GM23338 (cell line): ENCODE measurements at regions not wholly inside any gene's neighbourhood (a gene's known extent, or its start where the extent isn't known, plus 50 kb on each side); places are given as distances from the start of the nearest gene placed in this dataset.

ENCODE experiments used
- ATAC-seq: fragments of 200-7000 bp; cut with Tn5 transposase; 3 replicates; pipeline ENCODE4 v1.9.1; 2020
- DNase-seq: peaks from one replicate; pipeline ENCODE4 v3.0.0-alpha.2; 2015; ENCODE audit warnings: low spot score
- H2AFZ ChIP-seq: fragments of 200-600 bp; sonication (generic); 2 replicates; pipeline ENCODE4 v1.8.0; 2016; ENCODE audit warnings: antibody characterized with exemption, mild to moderate bottlenecking, moderate library complexity
- H3F3A ChIP-seq: fragments of 200-600 bp; sonication (generic); replicated peaks from 2 replicates; pipeline ENCODE4 v1.8.0; 2017; ENCODE audit warnings: antibody characterized with exemption, mixed run types, low read depth
- H3K27ac ChIP-seq: fragments of 200-600 bp; sonication (generic); 2 replicates; pipeline ENCODE4 v1.6.1; 2016; ENCODE audit warnings: low read depth
- H3K27me3 ChIP-seq: fragments of 200-600 bp; sonication (generic); 2 replicates; pipeline ENCODE4 v1.8.0; 2016; ENCODE audit warnings: mild to moderate bottlenecking, mixed run types, moderate library complexity; ENCODE audit not compliant: insufficient read depth
- H3K36me3 ChIP-seq: fragments of 200-600 bp; sonication (generic); 2 replicates; pipeline ENCODE4 v1.8.0; 2016; ENCODE audit warnings: mild to moderate bottlenecking; ENCODE audit not compliant: insufficient read depth
- H3K4me1 ChIP-seq: fragments of 200-600 bp; sonication (generic); 2 replicates; pipeline ENCODE4 v1.8.0; 2016; ENCODE audit warnings: mild to moderate bottlenecking, moderate library complexity; ENCODE audit not compliant: insufficient read depth
- H3K4me2 ChIP-seq: fragments of 200-600 bp; sonication (generic); 2 replicates; pipeline ENCODE4 v1.7.1; 2017; ENCODE audit warnings: mixed run types
- H3K4me3 ChIP-seq: fragments of 200-600 bp; sonication (generic); 2 replicates; pipeline ENCODE4 v1.6.1; 2016; ENCODE audit warnings: mixed run types
- H3K79me2 ChIP-seq: fragments of 200-600 bp; sonication (generic); replicated peaks from 2 replicates; pipeline ENCODE4 v1.8.0; 2017; ENCODE audit warnings: mild to moderate bottlenecking; ENCODE audit not compliant: insufficient read depth
- H3K9me2 ChIP-seq: fragments of 200-600 bp; sonication (generic); 2 replicates; pipeline ENCODE4 v1.8.0; 2017; ENCODE audit not compliant: insufficient read depth
- H4K20me1 ChIP-seq: fragments of 200-600 bp; sonication (generic); replicated peaks from 2 replicates; pipeline ENCODE4 v1.8.0; 2017; ENCODE audit warnings: mild to moderate bottlenecking; ENCODE audit not compliant: insufficient read depth
- H3K27ac Mint-ChIP-seq: 2 replicates; pipeline ENCODE4 v1.8.0; 2020; ENCODE audit warnings: inconsistent platforms, mild to moderate bottlenecking, moderate library complexity, mixed read lengths
- H3K27me3 Mint-ChIP-seq: 3 replicates; pipeline ENCODE4 v1.8.0; 2022; ENCODE audit warnings: low read depth, mild to moderate bottlenecking, moderate library complexity, mixed read lengths, inconsistent platforms; ENCODE audit not compliant: insufficient read depth, poor library complexity
- H3K36me3 Mint-ChIP-seq: 3 replicates; pipeline ENCODE4 v1.8.0; 2021; ENCODE audit warnings: low read depth, mild to moderate bottlenecking, inconsistent platforms, moderate library complexity, mixed read lengths
- H3K4me1 Mint-ChIP-seq: 3 replicates; pipeline ENCODE4 v1.8.0; 2020; ENCODE audit warnings: mild to moderate bottlenecking, inconsistent platforms, mixed read lengths
- H3K4me3 Mint-ChIP-seq: 3 replicates; pipeline ENCODE4 v1.8.0; 2021; ENCODE audit warnings: moderate library complexity, mild to moderate bottlenecking, inconsistent platforms, mixed read lengths
- H3K9me3 Mint-ChIP-seq: 3 replicates; pipeline ENCODE4 v1.8.0; 2020; ENCODE audit warnings: moderate library complexity, mild to moderate bottlenecking, inconsistent platforms, mixed read lengths
- EZH2 ChIP-seq: fragments of 200-600 bp; sonication (generic); IDR thresholded peaks from one replicate; pipeline ENCODE4 v1.8.0; 2017; ENCODE audit warnings: antibody characterized with exemption, mild to moderate bottlenecking, low read depth; ENCODE audit not compliant: unreplicated experiment
- EZH2phosphoT487 ChIP-seq: fragments of 200-600 bp; sonication (generic); IDR thresholded peaks from one replicate; pipeline ENCODE4 v1.8.1; 2018; ENCODE audit warnings: antibody characterized with exemption; ENCODE audit not compliant: unreplicated experiment
- JUNB ChIP-seq: IDR thresholded peaks from one replicate; pipeline ENCODE4 v1.6.1; 2016; ENCODE audit warnings: antibody characterized with exemption; ENCODE audit not compliant: unreplicated experiment
- NANOG ChIP-seq: IDR thresholded peaks from 2 replicates; pipeline ENCODE4 v1.6.1; 2016; ENCODE audit warnings: antibody characterized with exemption, borderline replicate concordance
- POLR2AphosphoS5 ChIP-seq: IDR thresholded peaks from 2 replicates; pipeline ENCODE4 v1.6.1; 2016; ENCODE audit warnings: antibody characterized with exemption, low read depth
- STAT1 ChIP-seq: IDR thresholded peaks from one replicate; pipeline ENCODE4 v1.6.1; 2016; ENCODE audit warnings: antibody characterized with exemption; ENCODE audit not compliant: unreplicated experiment
- ZNF114 ChIP-seq: fragments of 250-450 bp; sonication (Bioruptor Pico); IDR thresholded peaks from 2 replicates; pipeline ENCODE4 v1.5.0; 2020; ENCODE audit warnings: mild to moderate bottlenecking, moderate library complexity
- TF ChIP-seq, protein P1 (sequence below), 2 experiments: fragments of 200-600 bp in 1 of 2; sonication (generic) in 1 of 2; conservative IDR thresholded peaks; 2 replicates each; pipeline versions ENCODE4 v1.5.1 to v1.6.1; 2016 to 2017; ENCODE audit warnings: antibody characterized with exemption in 2 of 2, low read depth in 2 of 2, mild to moderate bottlenecking in 2 of 2, moderate library complexity in 1 of 2
- TF ChIP-seq, protein P2 (sequence below): IDR thresholded peaks from one replicate; pipeline ENCODE4 v1.6.1; 2018; ENCODE audit warnings: antibody characterized with exemption; ENCODE audit not compliant: unreplicated experiment

DNA sequence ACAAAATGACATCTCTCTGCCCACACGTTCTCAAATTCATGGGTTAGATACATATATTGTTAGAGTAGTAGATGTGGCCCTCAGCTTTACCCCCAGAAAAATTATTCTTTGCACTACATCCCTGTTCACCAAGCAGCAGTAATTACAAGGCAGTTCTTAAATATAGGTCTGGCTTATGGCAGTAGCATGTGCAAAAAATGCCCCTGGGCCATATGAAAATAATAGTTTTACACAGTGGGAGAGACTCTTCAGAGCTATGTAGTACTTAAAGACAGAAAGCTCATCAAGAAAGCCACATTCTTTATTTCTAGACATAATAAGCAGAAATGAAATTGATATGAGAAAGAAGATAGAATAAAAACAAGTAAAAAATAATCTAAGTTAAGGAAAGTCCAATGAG, 196.3 kb upstream of the FOXP2 start:
- TF ChIP-seq STAT1 = no peak
- TF ChIP-seq ZNF114 (CRISPR knock-in tag) = no peak
- no peak for TF ChIP-seq EZH2phosphoT487
- no peaks in the 10 kb centered on the region for H3K79me2 ChIP-seq
- no peak overlapping the region for H3K27ac Mint-ChIP-seq
- H3K27me3 ChIP-seq = no peaks in the 10 kb centered on the region
- no peak overlapping the region for H3K27ac ChIP-seq
- H3F3A ChIP-seq = no peaks in the 10 kb centered on the region
- H3K4me1 ChIP-seq = peaks cover 14% of the 10 kb centered on the region; the same call in 1 of the 2 replicates
- H4K20me1 ChIP-seq = no peaks in the 10 kb centered on the region
- no peak overlapping the region for H3K4me3 ChIP-seq
- H3K4me2 ChIP-seq = no peak overlapping the region
- no peaks in the 10 kb centered on the region for H3K36me3 Mint-ChIP-seq
- DNase-seq (no peak), ATAC-seq (no peak)
- H3K4me1 Mint-ChIP-seq = peaks cover 19% of the 10 kb centered on the region
- no peaks in the 10 kb centered on the region for H3K9me3 Mint-ChIP-seq
- no peaks in the 10 kb centered on the region for H3K36me3 ChIP-seq
- H2AFZ ChIP-seq = no peak overlapping the region
- H3K27me3 Mint-ChIP-seq = no peaks in the 10 kb centered on the region
- H3K9me2 ChIP-seq = no peaks in the 10 kb centered on the region
- no peak overlapping the region for H3K4me3 Mint-ChIP-seq

DNA sequence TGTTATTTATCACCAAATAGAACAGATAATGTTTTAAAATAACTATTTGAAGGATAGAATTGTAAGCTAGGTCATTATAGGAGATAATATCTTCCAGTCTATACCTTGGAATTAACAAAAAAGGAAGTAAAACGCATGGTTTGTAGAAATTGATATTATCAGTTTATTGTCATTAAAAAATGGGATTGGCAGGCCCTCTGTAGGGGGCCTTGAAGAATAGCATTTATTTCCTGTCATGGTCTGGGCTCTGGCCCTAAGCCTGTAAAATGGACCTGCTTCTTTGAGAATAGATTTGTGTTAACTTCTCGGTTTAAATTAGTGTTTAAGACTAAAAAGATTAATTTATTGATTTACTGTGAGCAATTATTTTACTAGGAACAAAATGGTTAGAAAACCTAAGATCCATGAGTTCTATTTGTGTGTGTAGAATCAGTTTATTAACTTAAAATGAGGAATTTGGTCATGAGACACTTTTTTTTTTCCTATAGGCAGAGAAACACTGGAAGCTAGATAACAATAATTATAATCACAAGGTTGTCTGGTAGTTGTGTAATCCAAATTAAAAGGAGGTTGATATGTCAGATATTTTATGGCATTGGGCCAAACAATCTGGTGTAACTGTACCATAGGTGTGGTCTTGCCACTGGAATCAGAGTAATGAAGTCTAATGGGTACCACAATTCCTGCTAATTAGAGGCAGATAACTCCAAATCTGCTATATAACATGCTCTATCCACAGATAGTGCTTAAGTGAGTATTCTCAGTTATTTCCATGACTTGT, 197.4 kb upstream of the FOXP2 start:
- H3K36me3 ChIP-seq = no peaks in the 10 kb centered on the region
- no peaks in the 10 kb centered on the region for H3K9me2 ChIP-seq
- Mint-ChIP-seq H3K36me3 (no peaks in the 10 kb centered on the region), H3K4me1 (peaks cover 24% of the 10 kb centered on the region), H3K27me3 (no peaks in the 10 kb centered on the region), H3K27ac (no peak overlapping the region), H3K9me3 (no peaks in the 10 kb centered on the region), H3K4me3 (no peak overlapping the region)
- H3K27me3 ChIP-seq = no peaks in the 10 kb centered on the region
- H3K27ac ChIP-seq = no peak overlapping the region
- H4K20me1 ChIP-seq = no peaks in the 10 kb centered on the region
- peaks cover 14% of the 10 kb centered on the region; the same call in 1 of the 2 replicates for H3K4me1 ChIP-seq
- no peaks in the 10 kb centered on the region for H3F3A ChIP-seq
- H3K79me2 ChIP-seq = no peaks in the 10 kb centered on the region
- H2AFZ ChIP-seq = no peak overlapping the region
- no peak for ATAC-seq
- H3K4me3 ChIP-seq = no peak overlapping the region
- TF ChIP-seq EZH2 (no peak), POLR2AphosphoS5 (no peak), JUNB (no peak), NANOG (no peak)
- TF ChIP-seq, protein P1, sequence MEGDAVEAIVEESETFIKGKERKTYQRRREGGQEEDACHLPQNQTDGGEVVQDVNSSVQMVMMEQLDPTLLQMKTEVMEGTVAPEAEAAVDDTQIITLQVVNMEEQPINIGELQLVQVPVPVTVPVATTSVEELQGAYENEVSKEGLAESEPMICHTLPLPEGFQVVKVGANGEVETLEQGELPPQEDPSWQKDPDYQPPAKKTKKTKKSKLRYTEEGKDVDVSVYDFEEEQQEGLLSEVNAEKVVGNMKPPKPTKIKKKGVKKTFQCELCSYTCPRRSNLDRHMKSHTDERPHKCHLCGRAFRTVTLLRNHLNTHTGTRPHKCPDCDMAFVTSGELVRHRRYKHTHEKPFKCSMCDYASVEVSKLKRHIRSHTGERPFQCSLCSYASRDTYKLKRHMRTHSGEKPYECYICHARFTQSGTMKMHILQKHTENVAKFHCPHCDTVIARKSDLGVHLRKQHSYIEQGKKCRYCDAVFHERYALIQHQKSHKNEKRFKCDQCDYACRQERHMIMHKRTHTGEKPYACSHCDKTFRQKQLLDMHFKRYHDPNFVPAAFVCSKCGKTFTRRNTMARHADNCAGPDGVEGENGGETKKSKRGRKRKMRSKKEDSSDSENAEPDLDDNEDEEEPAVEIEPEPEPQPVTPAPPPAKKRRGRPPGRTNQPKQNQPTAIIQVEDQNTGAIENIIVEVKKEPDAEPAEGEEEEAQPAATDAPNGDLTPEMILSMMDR (conservative IDR thresholded peaks at IDR 0.05; ENCODE audit: low read depth in 2 of 2) = peak; percentile 31 to 38; a peak in 3 of 4 replicates
- TF ChIP-seq, protein P2, sequence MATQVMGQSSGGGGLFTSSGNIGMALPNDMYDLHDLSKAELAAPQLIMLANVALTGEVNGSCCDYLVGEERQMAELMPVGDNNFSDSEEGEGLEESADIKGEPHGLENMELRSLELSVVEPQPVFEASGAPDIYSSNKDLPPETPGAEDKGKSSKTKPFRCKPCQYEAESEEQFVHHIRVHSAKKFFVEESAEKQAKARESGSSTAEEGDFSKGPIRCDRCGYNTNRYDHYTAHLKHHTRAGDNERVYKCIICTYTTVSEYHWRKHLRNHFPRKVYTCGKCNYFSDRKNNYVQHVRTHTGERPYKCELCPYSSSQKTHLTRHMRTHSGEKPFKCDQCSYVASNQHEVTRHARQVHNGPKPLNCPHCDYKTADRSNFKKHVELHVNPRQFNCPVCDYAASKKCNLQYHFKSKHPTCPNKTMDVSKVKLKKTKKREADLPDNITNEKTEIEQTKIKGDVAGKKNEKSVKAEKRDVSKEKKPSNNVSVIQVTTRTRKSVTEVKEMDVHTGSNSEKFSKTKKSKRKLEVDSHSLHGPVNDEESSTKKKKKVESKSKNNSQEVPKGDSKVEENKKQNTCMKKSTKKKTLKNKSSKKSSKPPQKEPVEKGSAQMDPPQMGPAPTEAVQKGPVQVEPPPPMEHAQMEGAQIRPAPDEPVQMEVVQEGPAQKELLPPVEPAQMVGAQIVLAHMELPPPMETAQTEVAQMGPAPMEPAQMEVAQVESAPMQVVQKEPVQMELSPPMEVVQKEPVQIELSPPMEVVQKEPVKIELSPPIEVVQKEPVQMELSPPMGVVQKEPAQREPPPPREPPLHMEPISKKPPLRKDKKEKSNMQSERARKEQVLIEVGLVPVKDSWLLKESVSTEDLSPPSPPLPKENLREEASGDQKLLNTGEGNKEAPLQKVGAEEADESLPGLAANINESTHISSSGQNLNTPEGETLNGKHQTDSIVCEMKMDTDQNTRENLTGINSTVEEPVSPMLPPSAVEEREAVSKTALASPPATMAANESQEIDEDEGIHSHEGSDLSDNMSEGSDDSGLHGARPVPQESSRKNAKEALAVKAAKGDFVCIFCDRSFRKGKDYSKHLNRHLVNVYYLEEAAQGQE = no peak
- peak; percentile 22 for DNase-seq
- H3K4me2 ChIP-seq = no peak overlapping the region
